Small intestine (tissue), 7 donors: ENCODE measurements at regions not wholly inside any gene's neighbourhood (a gene's known extent, or its start where the extent isn't known, plus 50 kb on each side); places are given as distances from the start of the nearest gene placed in this dataset.

Experiments
- DNase-seq, 2 donors: peaks; one replicate each; pipeline versions ENCODE4 v3.0.0 to v3.0.0-alpha.2; 2013
- FAIRE-seq: peaks from 2 replicates; lab custom pipeline; 2012; peaks lifted over from hg19 to GRCh38; lab: Jason Lieb, UNC
- H3K27ac ChIP-seq, 3 donors: one replicate each; pipeline ENCODE4 v1.5.1; 2013; ENCODE audit warnings: low read length in 2 of 3, mild to moderate bottlenecking in 2 of 3, control low read depth in 1 of 3, inconsistent platforms in 1 of 3, low read depth in 1 of 3, moderate library complexity in 1 of 3
- H3K27me3 ChIP-seq, 3 donors: one replicate each; pipeline ENCODE4 v1.6.1; 2013; ENCODE audit warnings: low read length in 3 of 3, inconsistent platforms in 1 of 3; ENCODE audit not compliant: control insufficient read depth in 3 of 3, insufficient read depth in 3 of 3
- H3K36me3 ChIP-seq, 3 donors: one replicate each; pipeline ENCODE4 v1.6.1; 2013; ENCODE audit warnings: low read length in 3 of 3, inconsistent platforms in 1 of 3, low read depth in 1 of 3, mild to moderate bottlenecking in 1 of 3, moderate library complexity in 1 of 3; ENCODE audit not compliant: control insufficient read depth in 3 of 3, insufficient read depth in 2 of 3
- H3K4me1 ChIP-seq, 3 donors: one replicate each; pipeline ENCODE4 v1.6.1; 2013; ENCODE audit warnings: low read length in 2 of 3, inconsistent platforms in 1 of 3, low read depth in 1 of 3, mild to moderate bottlenecking in 1 of 3, moderate library complexity in 1 of 3; ENCODE audit not compliant: control insufficient read depth in 3 of 3, insufficient read depth in 2 of 3
- H3K4me3 ChIP-seq, 3 donors: one replicate each; pipeline ENCODE4 v1.5.1; 2013; ENCODE audit warnings: low read length in 3 of 3, control low read depth in 1 of 3, inconsistent platforms in 1 of 3, low read depth in 1 of 3, mild to moderate bottlenecking in 1 of 3, moderate library complexity in 1 of 3
- H3K9me3 ChIP-seq, 2 donors: one replicate each; pipeline ENCODE4 v1.6.1; 2013; ENCODE audit warnings: low read depth in 1 of 2, low read length in 1 of 2; ENCODE audit not compliant: control insufficient read depth in 2 of 2, insufficient read depth in 1 of 2
- WGBS, 3 donors: extraction: QIAGEN DNeasy Blood & Tissue Kit; methylation state at CpG; one replicate each; pipeline ENCODE4 v1.1.7; 2013; 5-methylcytosine and 5-hydroxymethylcytosine counted together
- donor health status: healthy with polysubstance abuse.
- donor health status: control.
- donor health status: control.
- donor health status: Bipolar disorder and iron deficiency.
- donor health status: healthy.

DNA sequence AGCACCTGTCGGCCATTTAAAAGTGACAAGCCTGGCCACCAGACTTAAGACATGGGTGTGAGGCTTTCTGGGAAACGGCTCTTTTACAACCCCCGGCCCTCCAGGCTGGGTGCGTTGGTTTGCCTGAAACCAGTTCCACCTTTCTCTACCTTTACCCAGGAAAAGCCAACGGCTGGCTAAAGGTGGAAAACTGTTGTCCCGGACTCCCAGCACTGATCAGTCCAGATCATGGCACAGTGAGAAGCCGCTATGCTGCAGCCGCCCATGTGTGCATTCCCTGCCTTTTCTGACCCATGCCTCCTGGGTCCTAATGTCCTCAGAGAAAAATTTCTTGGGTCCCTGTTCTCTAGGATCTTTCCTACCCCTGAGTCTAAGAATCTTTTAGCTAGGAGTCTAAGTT is 655.7 kb upstream of the HS3ST5 start:
- WGBS, 3 donors, result 74 to 87% (median 86%) methylated on average over 8 of the region's 8 CpGs
- FAIRE-seq, result no peak
- H3K27me3 ChIP-seq, result no peaks in the 10 kb centered on the region
- H3K4me1 ChIP-seq, result no peaks in the 10 kb centered on the region
- peaks cover 0 to 3% of the 10 kb centered on the region in 2 donors for H3K9me3 ChIP-seq
- no peak for DNase-seq
- no peak overlapping the region for H3K4me3 ChIP-seq
- H3K27ac ChIP-seq, result no peak overlapping the region
- H3K36me3 ChIP-seq, result no peaks in the 10 kb centered on the region

DNA sequence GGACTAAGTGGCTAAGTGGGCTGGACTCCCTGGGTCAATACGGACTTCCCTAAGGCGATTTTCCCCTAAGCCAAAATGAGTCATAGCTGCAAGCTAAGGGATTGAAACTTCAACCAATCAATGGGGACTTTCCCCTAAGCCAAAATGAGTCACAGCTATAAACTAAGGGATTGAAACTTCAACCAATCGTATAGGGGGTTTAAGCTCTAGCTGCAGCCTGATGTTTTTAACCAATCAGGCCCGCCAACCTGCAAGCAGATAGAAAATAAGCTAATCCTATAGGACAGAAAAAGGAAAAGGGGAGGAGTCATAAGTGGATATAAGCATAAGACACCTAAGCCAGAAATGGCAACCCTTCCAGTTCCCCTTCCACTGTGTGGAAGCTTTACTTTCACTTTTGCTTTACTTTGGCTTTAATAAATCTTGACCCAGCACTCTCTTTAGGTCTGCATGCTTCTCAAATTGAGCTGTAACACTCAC is 655.0 kb upstream of the HS3ST5 start:
- peaks cover 0 to 3% of the 10 kb centered on the region in 2 donors for H3K9me3 ChIP-seq
- H3K27ac ChIP-seq, result no peak overlapping the region
- H3K36me3 ChIP-seq, result no peaks in the 10 kb centered on the region
- H3K4me1 ChIP-seq, result no peaks in the 10 kb centered on the region
- no peak overlapping the region for H3K4me3 ChIP-seq
- WGBS, 3 donors, result 66 to 77% (median 74%) methylated on average over 4 of the region's 4 CpGs
- no peak for DNase-seq
- H3K27me3 ChIP-seq, result no peaks in the 10 kb centered on the region
- no peak for FAIRE-seq

DNA sequence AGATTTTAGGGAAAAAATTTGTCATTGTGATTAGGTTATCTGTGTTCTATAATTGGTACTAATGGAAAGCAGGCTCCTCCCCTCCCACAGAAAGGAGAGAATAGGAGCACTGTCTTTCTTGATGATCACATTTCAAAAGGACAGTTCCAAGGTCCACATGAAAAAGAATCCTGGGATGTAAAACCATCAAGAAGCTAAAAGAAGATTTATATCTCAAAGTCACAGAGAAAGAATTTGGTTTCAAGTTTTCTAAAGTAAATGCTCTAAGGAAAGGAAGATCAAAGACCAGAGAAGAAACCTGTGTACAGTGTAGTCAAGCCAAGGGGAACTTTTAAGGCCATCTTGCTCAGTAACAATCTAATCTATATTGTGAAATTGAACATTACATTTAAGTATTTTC is 652.7 kb upstream of the HS3ST5 start:
- no peak overlapping the region for H3K4me3 ChIP-seq
- DNase-seq, result no peak
- H3K27me3 ChIP-seq, result no peaks in the 10 kb centered on the region
- H3K4me1 ChIP-seq, result no peaks in the 10 kb centered on the region
- H3K27ac ChIP-seq, result no peak overlapping the region
- H3K9me3 ChIP-seq, result peaks cover 0 to 3% of the 10 kb centered on the region in 2 donors
- FAIRE-seq, result no peak
- H3K36me3 ChIP-seq, result no peaks in the 10 kb centered on the region

DNA sequence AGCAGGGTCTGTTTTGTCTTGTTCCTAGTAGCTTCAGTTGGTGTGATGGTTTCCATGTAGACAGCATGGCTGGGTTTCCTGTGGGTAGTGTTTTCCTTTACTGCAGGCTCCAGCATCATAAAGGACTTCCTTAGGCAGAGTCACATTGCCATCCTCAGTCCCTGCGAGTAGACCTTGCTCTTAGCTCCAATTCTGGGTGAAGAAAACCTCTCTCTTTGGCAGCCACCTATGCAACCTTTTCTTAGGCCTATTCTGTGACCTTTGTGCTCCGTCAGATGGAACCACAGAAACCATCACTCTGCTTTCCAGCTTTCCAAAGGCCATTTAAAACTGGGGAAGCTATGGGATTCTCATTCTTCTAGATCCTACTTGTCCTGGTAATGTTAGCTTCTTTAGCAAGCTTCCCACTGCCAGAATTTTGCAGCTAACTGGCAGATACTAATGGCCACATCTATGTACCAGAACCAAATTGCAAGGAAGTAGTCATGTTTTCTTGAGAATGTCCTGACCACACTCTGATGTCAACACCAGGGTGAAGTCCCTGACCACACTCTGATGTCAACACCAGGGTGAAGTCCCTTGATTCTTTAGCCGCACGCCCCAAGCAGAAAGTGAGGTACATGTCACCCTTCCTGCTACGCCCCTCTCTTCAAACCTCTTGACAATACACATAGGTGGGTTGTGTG is 646.6 kb upstream of the HS3ST5 start:
- H3K4me3 ChIP-seq, result no peak overlapping the region
- H3K9me3 ChIP-seq, result no peaks in the 10 kb centered on the region
- H3K4me1 ChIP-seq, result no peaks in the 10 kb centered on the region
- H3K27me3 ChIP-seq, result no peaks in the 10 kb centered on the region
- WGBS, 3 donors, result 76 to 84% (median 81%) methylated on average over 5 of the region's 5 CpGs
- no peaks in the 10 kb centered on the region for H3K36me3 ChIP-seq
- FAIRE-seq (no peak), DNase-seq (no peak)
- H3K27ac ChIP-seq, result no peak overlapping the region

DNA sequence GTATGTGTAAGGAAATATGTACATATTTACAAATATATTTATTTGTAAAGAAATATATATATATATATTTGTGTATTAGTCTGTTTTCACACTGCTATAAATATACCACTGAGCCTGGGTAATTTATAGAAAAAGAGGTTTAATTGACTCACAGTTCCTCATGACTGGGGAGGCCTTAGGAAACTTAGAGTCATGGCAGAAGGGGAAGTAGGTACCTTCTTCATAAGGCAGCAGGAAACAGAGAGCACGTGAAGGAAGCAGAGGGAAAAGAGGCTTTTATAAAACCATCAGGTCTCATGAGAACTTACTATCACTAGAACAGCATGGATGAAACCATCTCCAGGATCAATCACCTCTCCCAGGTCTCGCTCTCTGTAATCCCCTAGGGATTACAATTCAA is 644.5 kb upstream of the HS3ST5 start:
- Histone ChIP-seq H3K4me1 (no peaks in the 10 kb centered on the region), H3K36me3 (no peaks in the 10 kb centered on the region), H3K27ac (no peak overlapping the region), H3K9me3 (no peaks in the 10 kb centered on the region), H3K4me3 (no peak overlapping the region), H3K27me3 (no peaks in the 10 kb centered on the region)
- FAIRE-seq, result no peak
- no peak for DNase-seq
- WGBS, 3 donors, result 60 to 82% (median 75%) methylated on average over 2 of the region's 2 CpGs

DNA sequence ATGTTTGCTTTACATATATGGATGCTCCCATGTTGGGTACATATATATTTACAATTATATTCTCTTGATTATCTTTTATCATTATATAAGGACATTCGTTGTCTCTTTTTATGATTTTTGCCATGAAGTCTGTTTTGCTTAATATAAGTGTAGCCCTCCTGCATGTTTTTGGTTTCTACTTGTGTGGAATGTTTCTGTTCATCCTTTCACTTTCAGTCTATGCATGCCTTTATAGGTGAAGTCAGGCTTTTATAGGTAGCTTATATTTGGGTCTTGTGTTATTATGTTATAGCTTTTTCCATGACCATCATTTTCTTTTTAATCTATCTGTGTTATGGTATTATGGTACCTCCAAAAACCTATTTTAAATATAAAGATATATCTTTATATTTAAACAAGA is 612.5 kb upstream of the HS3ST5 start:
- DNase-seq (no peak), FAIRE-seq (no peak)
- Histone ChIP-seq H3K4me1 (no peaks in the 10 kb centered on the region), H3K27ac (no peak overlapping the region), H3K27me3 (no peaks in the 10 kb centered on the region), H3K36me3 (no peaks in the 10 kb centered on the region), H3K9me3 (no peaks in the 10 kb centered on the region), H3K4me3 (no peak overlapping the region)
- 27 to 68% (median 58%) methylated on average over 1 of the region's 1 CpG for WGBS, 3 donors

DNA sequence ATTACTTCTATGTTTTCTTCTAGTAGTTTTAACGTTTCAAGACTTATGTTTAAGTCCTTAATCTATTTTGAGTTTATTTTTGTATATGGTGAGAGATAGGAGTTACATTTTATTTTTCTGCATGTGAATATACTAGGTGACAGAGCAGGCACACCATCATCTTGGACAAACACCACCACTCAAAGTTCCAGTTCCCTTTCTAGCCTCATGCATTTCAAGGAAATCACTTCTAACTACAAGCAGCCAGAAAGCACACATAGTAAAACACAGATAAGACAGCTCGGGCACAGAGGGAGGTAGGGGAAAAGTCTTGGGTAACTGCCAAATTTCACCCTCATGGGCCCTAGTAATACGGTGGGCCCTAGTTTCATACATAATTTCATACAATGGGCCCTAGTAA is 609.4 kb upstream of the HS3ST5 start:
- H3K27ac ChIP-seq, result no peak overlapping the region
- H3K4me1 ChIP-seq, result no peaks in the 10 kb centered on the region
- 35 to 59% (median 41%) methylated on average over 3 of the region's 3 CpGs for WGBS, 3 donors
- no peaks in the 10 kb centered on the region for H3K9me3 ChIP-seq
- no peak for FAIRE-seq
- no peak for DNase-seq
- no peak overlapping the region for H3K4me3 ChIP-seq
- no peaks in the 10 kb centered on the region for H3K36me3 ChIP-seq
- no peaks in the 10 kb centered on the region for H3K27me3 ChIP-seq

DNA sequence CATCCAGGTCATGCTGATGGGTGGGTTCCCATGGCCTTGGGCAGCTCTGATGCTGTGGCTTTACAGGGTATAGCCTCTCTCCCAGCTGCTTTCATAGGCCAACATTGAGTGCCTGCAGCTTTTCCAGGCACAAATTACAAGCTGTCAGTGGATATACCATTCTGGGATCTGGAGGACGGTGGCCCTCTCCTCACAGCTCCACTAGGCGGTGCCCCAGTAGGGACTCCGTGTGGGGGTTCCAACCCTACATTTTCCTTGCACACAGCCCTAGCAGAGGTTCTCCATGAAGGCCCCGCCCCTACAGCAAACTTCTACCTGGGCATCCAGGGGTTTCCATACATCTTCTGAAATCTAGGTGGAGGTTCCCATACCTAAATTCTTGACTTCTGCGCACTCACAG is 602.6 kb upstream of the HS3ST5 start:
- no peaks in the 10 kb centered on the region for H3K27me3 ChIP-seq
- no peak overlapping the region for H3K4me3 ChIP-seq
- H3K9me3 ChIP-seq, result peaks cover 0 to 2% of the 10 kb centered on the region in 2 donors
- H3K27ac ChIP-seq, result no peak overlapping the region
- FAIRE-seq (no peak), DNase-seq (no peak)
- no peaks in the 10 kb centered on the region for H3K4me1 ChIP-seq
- WGBS, 3 donors, result 79 to 83% (median 79%) methylated on average over 5 of the region's 5 CpGs
- no peaks in the 10 kb centered on the region for H3K36me3 ChIP-seq

DNA sequence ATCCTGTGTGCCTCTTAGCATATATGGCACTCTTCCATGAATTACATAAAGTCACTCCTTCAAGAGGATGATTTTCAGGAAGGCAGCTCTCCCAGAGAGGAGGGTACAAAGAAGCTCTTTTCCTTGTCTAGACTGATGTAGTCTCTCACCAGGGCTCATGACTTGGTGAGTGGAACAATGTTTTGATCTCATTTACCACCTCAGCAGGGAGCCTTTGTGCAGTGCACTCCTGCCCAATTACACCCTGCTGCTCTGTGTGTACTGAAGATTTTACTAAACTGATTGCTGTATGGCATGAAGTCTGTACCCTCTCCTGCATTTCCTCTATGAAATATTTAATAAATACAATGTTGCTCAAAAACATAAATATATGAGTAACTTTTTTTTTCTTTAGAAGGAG is 598.3 kb upstream of the HS3ST5 start:
- no peaks in the 10 kb centered on the region for H3K27me3 ChIP-seq
- DNase-seq, result no peak
- no peak overlapping the region for H3K4me3 ChIP-seq
- no peaks in the 10 kb centered on the region for H3K36me3 ChIP-seq
- no peak overlapping the region for H3K27ac ChIP-seq
- peaks cover 0 to 2% of the 10 kb centered on the region in 2 donors for H3K9me3 ChIP-seq
- H3K4me1 ChIP-seq, result no peaks in the 10 kb centered on the region
- FAIRE-seq, result no peak
